GM12864 (cell line): ENCODE measurements at regions not wholly inside any gene's neighbourhood (a gene's known extent, or its start where the extent isn't known, plus 50 kb on each side); places are given as distances from the start of the nearest gene placed in this dataset.

Source experiments
- DNase-seq: peaks from one replicate; pipeline ENCODE4 v3.0.0-alpha.2; 2011; ENCODE audit warnings: low read depth
- H3K4me3 ChIP-seq: 2 replicates; pipeline ENCODE4 v1.5.1; 2011; ENCODE audit warnings: mild to moderate bottlenecking, low read depth, low read length, control low read depth
- CTCF ChIP-seq: IDR thresholded peaks from 2 replicates; pipeline ENCODE4 v1.5.1; 2011; ENCODE audit warnings: low read depth, mild to moderate bottlenecking, moderate library complexity, low read length, control low read depth, inconsistent platforms; ENCODE audit errors: missing control alignments

- DNase-seq: no peak
- no peak overlapping the region for H3K4me3 ChIP-seq
- no peak for TF ChIP-seq CTCF
Measured at GRCh38 chr9:105128908-105129600, 115.4 kb upstream of the SLC44A1 start.

- TF ChIP-seq CTCF: no peak
- DNase-seq: no peak
- H3K4me3 ChIP-seq: no peak overlapping the region
Measured at GRCh38 chr9:105129731-105130130, 114.7 kb upstream of the SLC44A1 start.

- no peak for TF ChIP-seq CTCF
- DNase-seq: no peak
- no peak overlapping the region for H3K4me3 ChIP-seq
Measured at GRCh38 chr9:105131981-105132380, 112.5 kb upstream of the SLC44A1 start.

- no peak for TF ChIP-seq CTCF
- no peak overlapping the region for H3K4me3 ChIP-seq
- DNase-seq: no peak
Measured at GRCh38 chr9:105132606-105133005, 111.8 kb upstream of the SLC44A1 start.

GRCh38 chr9:105138306-105138801, 106.1 kb upstream of the SLC44A1 start:
- no peak for TF ChIP-seq CTCF
- no peak for DNase-seq

GRCh38 chr9:105141146-105141975, 103.1 kb upstream of the SLC44A1 start:
- no peak for DNase-seq
- TF ChIP-seq CTCF: no peak
- H3K4me3 ChIP-seq: no peak overlapping the region

More at GRCh38 chr9:105138306-105138801, 106.1 kb upstream of the SLC44A1 start:
- H3K4me3 ChIP-seq: no peak overlapping the region
